IMR-90 (cell line): ENCODE measurements at regions not wholly inside any gene's neighbourhood (a gene's known extent, or its start where the extent isn't known, plus 50 kb on each side); places are given as distances from the start of the nearest gene placed in this dataset.

Experiments used
- ATAC-seq: fragments of 200-7000 bp; cut with Tn5 transposase; 2 replicates; pipeline ENCODE4 v1.9.1; 2020; ENCODE audit warnings: low read depth, mild to moderate bottlenecking, moderate library complexity
- BruUV-seq: library from RNA; stranded (reverse); fragments of 400-500 nt; replicated peaks from 2 replicates; lab custom pipeline; 2021; lab: Mats Ljungman, UMichigan
- CTCF ChIA-PET: fragments of 300-600 bp; formaldehyde crosslinking; extraction: SDS; loops from one replicate; lab custom pipeline; 2021; ENCODE audit warnings: antibody characterized with exemption; lab: Yijun Ruan, JAX
- POLR2A ChIA-PET: fragments of 300-600 bp; sonication (Branson Sonifier 250); formaldehyde crosslinking; loops from one replicate; lab custom pipeline; 2022; ENCODE audit warnings: antibody characterized with exemption; ENCODE audit not compliant: unreplicated experiment; lab: Charles Lee
- DNase-seq: peaks from one replicate; pipeline ENCODE4 v3.0.0; 2013
- H2AFZ ChIP-seq: replicated peaks from 2 replicates; pipeline ENCODE3; 2013; ENCODE audit warnings: low read length, mild to moderate bottlenecking; ENCODE audit not compliant: poor library complexity
- H2AK5ac ChIP-seq: 2 replicates; pipeline ENCODE4 v1.6.1; 2013; ENCODE audit warnings: low read depth, low read length, inconsistent platforms
- H2AK9ac ChIP-seq: replicated peaks from 2 replicates; pipeline ENCODE3; 2013; ENCODE audit warnings: mild to moderate bottlenecking, low read depth, low read length, moderate library complexity; ENCODE audit not compliant: poor library complexity
- H2BK120ac ChIP-seq: 2 replicates; pipeline ENCODE4 v1.6.1; 2013; ENCODE audit warnings: low read depth, low read length, inconsistent platforms
- H2BK15ac ChIP-seq: 3 replicates; pipeline ENCODE4 v1.6.1; 2013; ENCODE audit warnings: low read depth, low read length, inconsistent platforms
- H2BK20ac ChIP-seq: 2 replicates; pipeline ENCODE4 v1.6.1; 2013; ENCODE audit warnings: low read depth, mild to moderate bottlenecking, inconsistent platforms, low read length, moderate library complexity
- H2BK5ac ChIP-seq: 2 replicates; pipeline ENCODE4 v1.6.1; 2013; ENCODE audit warnings: mild to moderate bottlenecking, low read depth, low read length, inconsistent platforms; ENCODE audit not compliant: poor library complexity, severe bottlenecking
- H3K14ac ChIP-seq: replicated peaks from 2 replicates; pipeline ENCODE4 v1.6.1; 2013; ENCODE audit warnings: low read depth, low read length, inconsistent platforms
- H3K18ac ChIP-seq: 2 replicates; pipeline ENCODE4 v1.6.1; 2013; ENCODE audit warnings: low read depth, low read length, control low read depth
- H3K23ac ChIP-seq: 2 replicates; pipeline ENCODE4 v1.6.1; 2013; ENCODE audit warnings: low read depth, low read length, inconsistent platforms
- H3K27ac ChIP-seq: 2 replicates; pipeline ENCODE4 v1.5.1; 2013; ENCODE audit warnings: mild to moderate bottlenecking, control low read depth, low read length; ENCODE audit not compliant: insufficient read depth
- H3K27me3 ChIP-seq: 2 replicates; pipeline ENCODE4 v1.6.1; 2013; ENCODE audit warnings: low read length; ENCODE audit not compliant: control insufficient read depth, insufficient read depth
- H3K36me3 ChIP-seq: 2 replicates; pipeline ENCODE4 v1.6.1; 2013; ENCODE audit warnings: low read length, mixed read lengths; ENCODE audit not compliant: control insufficient read depth, insufficient read depth
- H3K4ac ChIP-seq: 2 replicates; pipeline ENCODE4 v1.6.1; 2013; ENCODE audit warnings: low read depth, low read length, inconsistent platforms
- H3K4me1 ChIP-seq: 2 replicates; pipeline ENCODE4 v1.6.1; 2013; ENCODE audit warnings: low read length, mixed read lengths; ENCODE audit not compliant: control insufficient read depth, insufficient read depth
- H3K4me2 ChIP-seq: 2 replicates; pipeline ENCODE4 v1.6.1; 2013; ENCODE audit warnings: low read depth, mild to moderate bottlenecking, control low read depth, low read length, moderate library complexity
- H3K4me3 ChIP-seq: 2 replicates; pipeline ENCODE4 v1.5.1; 2013; ENCODE audit warnings: low read depth, mild to moderate bottlenecking, control low read depth, low read length, moderate library complexity; ENCODE audit not compliant: insufficient read depth
- H3K56ac ChIP-seq: 2 replicates; pipeline ENCODE4 v1.6.1; 2013; ENCODE audit warnings: low read length, inconsistent platforms; ENCODE audit not compliant: insufficient read depth; ENCODE audit errors: extremely low read depth
- H3K79me1 ChIP-seq, 2 experiments: 2 replicates each; pipeline ENCODE4 v1.6.1; 2013; ENCODE audit warnings: low read length in 2 of 2, inconsistent platforms in 1 of 2, low read depth in 1 of 2
- H3K9ac ChIP-seq: 2 replicates; pipeline ENCODE4 v1.6.1; 2013; ENCODE audit warnings: low read depth, low read length, control low read depth
- H3K9me1 ChIP-seq: 2 replicates; pipeline ENCODE4 v1.6.1; 2013; ENCODE audit warnings: low read length, inconsistent platforms; ENCODE audit not compliant: insufficient read depth
- H3K9me3 ChIP-seq: 2 replicates; pipeline ENCODE4 v1.6.1; 2013; ENCODE audit warnings: low read length; ENCODE audit not compliant: control insufficient read depth, insufficient read depth
- H4K20me1 ChIP-seq: 2 replicates; pipeline ENCODE4 v1.6.1; 2013; ENCODE audit warnings: low read length, inconsistent platforms; ENCODE audit not compliant: insufficient read depth
- H4K5ac ChIP-seq: 2 replicates; pipeline ENCODE4 v1.6.1; 2013; ENCODE audit warnings: mild to moderate bottlenecking, low read depth, low read length, control low read depth
- H4K8ac ChIP-seq, 2 experiments: 2 replicates each; pipeline ENCODE4 v1.6.1; 2013; ENCODE audit warnings: low read depth in 2 of 2, low read length in 2 of 2, control low read depth in 1 of 2, inconsistent platforms in 1 of 2
- H4K91ac ChIP-seq: 2 replicates; pipeline ENCODE4 v1.6.1; 2013; ENCODE audit warnings: low read depth, low read length, inconsistent platforms; ENCODE audit not compliant: insufficient read depth
- BHLHE40 ChIP-seq: fragments of 150-350 bp; IDR thresholded peaks from 2 replicates; pipeline ENCODE4 v1.6.1; 2016; ENCODE audit warnings: mild to moderate bottlenecking, low read depth, low read length
- CEBPB ChIP-seq: IDR thresholded peaks from 2 replicates; pipeline ENCODE4 v1.6.1; 2012; ENCODE audit warnings: low read depth, low read length, improper control_type of control experiment
- CHD1 ChIP-seq: IDR thresholded peaks from 2 replicates; pipeline ENCODE4 v1.6.1; 2012; ENCODE audit warnings: low read depth, low read length, improper control_type of control experiment
- FOS ChIP-seq: fragments of 150-350 bp; IDR thresholded peaks from 2 replicates; pipeline ENCODE4 v1.6.1; 2016; ENCODE audit warnings: low read depth, low read length
- MAFK ChIP-seq: IDR thresholded peaks from 2 replicates; pipeline ENCODE4 v1.6.1; 2012; ENCODE audit warnings: low read depth, low read length, improper control_type of control experiment
- MAZ ChIP-seq: IDR thresholded peaks from 2 replicates; pipeline ENCODE4 v1.6.1; 2012; ENCODE audit warnings: low read depth, mild to moderate bottlenecking, low read length, improper control_type of control experiment, moderate library complexity, borderline replicate concordance
- MXI1 ChIP-seq: IDR thresholded peaks from 2 replicates; pipeline ENCODE4 v1.6.1; 2012; ENCODE audit warnings: low read depth, mild to moderate bottlenecking, low read length, moderate library complexity, borderline replicate concordance
- NFE2L2 ChIP-seq: fragments of 150-350 bp; IDR thresholded peaks from 2 replicates; pipeline ENCODE4 v1.6.1; 2016; ENCODE audit warnings: low read depth, mild to moderate bottlenecking, low read length
- POLR2A ChIP-seq: IDR thresholded peaks from 2 replicates; pipeline ENCODE4 v1.6.1; 2012; ENCODE audit warnings: mild to moderate bottlenecking, low read depth, low read length
- RAD21 ChIP-seq: IDR thresholded peaks from 2 replicates; pipeline ENCODE4 v1.6.1; 2012; ENCODE audit warnings: low read length, improper control_type of control experiment
- RCOR1 ChIP-seq: IDR thresholded peaks from 2 replicates; pipeline ENCODE4 v1.6.1; 2012; ENCODE audit warnings: mild to moderate bottlenecking, low read length, improper control_type of control experiment; ENCODE audit not compliant: insufficient replicate concordance
- SMC3 ChIP-seq: fragments of 150-350 bp; IDR thresholded peaks from 2 replicates; pipeline ENCODE4 v1.6.1; 2016; ENCODE audit warnings: low read depth, mild to moderate bottlenecking, antibody characterized with exemption, low read length, moderate library complexity
- WGBS, 2 experiments: methylation state at CpG; one replicate each; pipeline versions ENCODE4 v1.1.5 to v1.1.7; 2013; ENCODE audit warnings: missing lambda C conversion rate in 2 of 2; ENCODE audit not compliant: insufficient read length in 1 of 2; ENCODE audit errors: extremely low coverage in 2 of 2; 5-methylcytosine and 5-hydroxymethylcytosine counted together
- dilution Hi-C: fragments of 300-500 bp; cut with HindIII; formaldehyde crosslinking; loops from one replicate; pipeline ENCODE4 v1.14.3; 2018; ENCODE audit warnings: low sequenced_read_pairs; ENCODE audit not compliant: unreplicated experiment
- in situ Hi-C: fragments of 300-500 bp; cut with MboI; formaldehyde crosslinking; loops from 3 replicates; pipeline ENCODE4 v1.14.3; 2019; ENCODE audit warnings: low sequenced_read_pairs, inconsistent platforms, mixed read lengths
- intact Hi-C: fragments of 100-400 bp; cut with micrococcal nuclease; formaldehyde crosslinking; loops from 2 replicates; pipeline ENCODE4 v1.10.0; 2022
- TF ChIP-seq, protein P1 (sequence below): fragments of 150-350 bp; IDR thresholded peaks from 2 replicates; pipeline ENCODE4 v1.6.1; 2017; ENCODE audit warnings: mild to moderate bottlenecking, antibody characterized with exemption, low read length, low read depth
- TF ChIP-seq, protein P2 (sequence below): fragments of 150-350 bp; IDR thresholded peaks from 2 replicates; pipeline ENCODE4 v1.6.1; 2016; ENCODE audit warnings: low read depth, mild to moderate bottlenecking, low read length, moderate library complexity, borderline replicate concordance

DNA sequence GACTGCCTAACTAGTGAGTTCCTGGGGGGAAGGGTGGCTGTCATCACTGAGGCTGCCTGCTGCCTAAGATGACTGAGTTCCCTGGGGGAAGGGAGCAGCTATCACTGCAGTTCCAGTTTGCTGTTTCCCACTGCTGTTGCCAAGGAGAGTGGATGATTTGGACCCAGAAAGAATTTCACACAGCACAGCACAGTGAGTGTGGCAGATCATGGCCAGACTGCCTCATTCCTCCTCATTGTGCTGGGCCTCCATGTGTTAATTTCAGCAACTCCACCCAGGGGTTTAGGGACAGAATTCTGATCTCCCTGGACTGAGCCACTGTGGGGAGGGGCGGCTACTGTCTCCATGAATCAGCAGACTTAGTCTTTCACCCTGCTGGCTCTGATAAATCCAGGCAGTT lies 125.0 kb downstream of the TEX13C start:
- Histone ChIP-seq H3K79me1 (no peaks in the 10 kb centered on the region), H2AFZ (no peak overlapping the region), H2BK5ac (no peak overlapping the region), H3K56ac (no peak overlapping the region), H3K9ac (no peak overlapping the region), H4K8ac (no peak overlapping the region), H2AK5ac (no peak overlapping the region), H3K4me1 (no peaks in the 10 kb centered on the region), H3K36me3 (no peaks in the 10 kb centered on the region), H3K27me3 (no peaks in the 10 kb centered on the region), H3K9me3 (no peaks in the 10 kb centered on the region), H3K4ac (no peak overlapping the region), H4K5ac (no peak overlapping the region), H3K23ac (no peak overlapping the region), H3K27ac (no peak overlapping the region), H2AK9ac (no peak overlapping the region), H2BK120ac (no peak overlapping the region), H3K4me3 (no peak overlapping the region), H3K4me2 (no peak overlapping the region), H3K9me1 (no peaks in the 10 kb centered on the region), H2BK20ac (no peak overlapping the region), H2BK15ac (no peak overlapping the region), H4K20me1 (no peaks in the 10 kb centered on the region), H3K18ac (no peak overlapping the region), H4K91ac (no peak overlapping the region), H3K14ac (no peak overlapping the region)
- BruUV-seq: no TSS peak
- ChIA-PET CTCF (no interaction called here), POLR2A (no interaction called here)
- intact Hi-C loops: no loop called here
- in situ Hi-C loops: no loop called here
- DNase-seq (no peak), ATAC-seq (no peak)
- WGBS, 2 experiments: no CpG with 5 or more reads among the region's 1 CpG
- dilution Hi-C loops: no loop called here
- TF ChIP-seq MAZ: no peak
- TF ChIP-seq CHD1: no peak
- no peak for TF ChIP-seq SMC3
- TF ChIP-seq MAFK: no peak
- TF ChIP-seq MXI1: no peak
- no peak for TF ChIP-seq NFE2L2
- no peak for TF ChIP-seq FOS
- no peak for TF ChIP-seq RAD21
- no peak for TF ChIP-seq BHLHE40
- no peak for TF ChIP-seq POLR2A
- no peak for TF ChIP-seq CEBPB
- TF ChIP-seq, protein P1, sequence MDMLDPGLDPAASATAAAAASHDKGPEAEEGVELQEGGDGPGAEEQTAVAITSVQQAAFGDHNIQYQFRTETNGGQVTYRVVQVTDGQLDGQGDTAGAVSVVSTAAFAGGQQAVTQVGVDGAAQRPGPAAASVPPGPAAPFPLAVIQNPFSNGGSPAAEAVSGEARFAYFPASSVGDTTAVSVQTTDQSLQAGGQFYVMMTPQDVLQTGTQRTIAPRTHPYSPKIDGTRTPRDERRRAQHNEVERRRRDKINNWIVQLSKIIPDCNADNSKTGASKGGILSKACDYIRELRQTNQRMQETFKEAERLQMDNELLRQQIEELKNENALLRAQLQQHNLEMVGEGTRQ: no peak
- TF ChIP-seq, protein P2, sequence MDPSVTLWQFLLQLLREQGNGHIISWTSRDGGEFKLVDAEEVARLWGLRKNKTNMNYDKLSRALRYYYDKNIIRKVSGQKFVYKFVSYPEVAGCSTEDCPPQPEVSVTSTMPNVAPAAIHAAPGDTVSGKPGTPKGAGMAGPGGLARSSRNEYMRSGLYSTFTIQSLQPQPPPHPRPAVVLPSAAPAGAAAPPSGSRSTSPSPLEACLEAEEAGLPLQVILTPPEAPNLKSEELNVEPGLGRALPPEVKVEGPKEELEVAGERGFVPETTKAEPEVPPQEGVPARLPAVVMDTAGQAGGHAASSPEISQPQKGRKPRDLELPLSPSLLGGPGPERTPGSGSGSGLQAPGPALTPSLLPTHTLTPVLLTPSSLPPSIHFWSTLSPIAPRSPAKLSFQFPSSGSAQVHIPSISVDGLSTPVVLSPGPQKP: no peak
- no peak for TF ChIP-seq RCOR1
